ENCODE measurements at regions not wholly inside any gene's neighbourhood (a gene's known extent, or its start where the extent isn't known, plus 50 kb on each side); places are given as distances from the start of the nearest gene placed in this dataset.
A peak's percentile ranks its signal among the peaks of the same experiment; 100 is the strongest.

- WGBS, 3 donors: 66 to 83% (median 70%) methylated on average over 3 of the region's 3 CpGs
- Histone ChIP-seq H3K36me3 (ENCODE audit: control insufficient read depth in 3 of 3, insufficient read depth in 2 of 3, low read depth in 1 of 3, low read length in 3 of 3) (no peaks in the 10 kb centered on the region), H3K4me3 (ENCODE audit: low read depth in 1 of 3, low read length in 3 of 3) (no peak overlapping the region), H3K9me3 (ENCODE audit: control insufficient read depth in 2 of 2, insufficient read depth in 1 of 2, low read depth in 1 of 2, low read length in 1 of 2) (no peaks in the 10 kb centered on the region), H3K27me3 (ENCODE audit: control insufficient read depth in 3 of 3, insufficient read depth in 3 of 3, low read length in 3 of 3) (no peaks in the 10 kb centered on the region), H3K4me1 (ENCODE audit: control insufficient read depth in 3 of 3, insufficient read depth in 2 of 3, low read depth in 1 of 3, low read length in 2 of 3) (no peaks in the 10 kb centered on the region), H3K27ac (ENCODE audit: low read depth in 1 of 3, low read length in 2 of 3) (no peak overlapping the region)
- no peak for DNase-seq
- no peak for FAIRE-seq
Measured at GRCh38 chrX:36913551-36913950, 94.6 kb upstream of the FAM47C start.

- no peaks in the 10 kb centered on the region for H3K27me3 ChIP-seq (ENCODE audit: control insufficient read depth in 3 of 3, insufficient read depth in 3 of 3, low read length in 3 of 3)
- no peak overlapping the region for H3K27ac ChIP-seq (ENCODE audit: low read depth in 1 of 3, low read length in 2 of 3)
- FAIRE-seq (no peak), DNase-seq (no peak)
- H3K9me3 ChIP-seq (ENCODE audit: control insufficient read depth in 2 of 2, insufficient read depth in 1 of 2, low read depth in 1 of 2, low read length in 1 of 2): no peaks in the 10 kb centered on the region
- H3K4me1 ChIP-seq (ENCODE audit: control insufficient read depth in 3 of 3, insufficient read depth in 2 of 3, low read depth in 1 of 3, low read length in 2 of 3): no peaks in the 10 kb centered on the region
- H3K36me3 ChIP-seq (ENCODE audit: control insufficient read depth in 3 of 3, insufficient read depth in 2 of 3, low read depth in 1 of 3, low read length in 3 of 3): no peaks in the 10 kb centered on the region
- no peak overlapping the region for H3K4me3 ChIP-seq (ENCODE audit: low read depth in 1 of 3, low read length in 3 of 3)
- 70 to 93% (median 73%) methylated on average over 2 of the region's 2 CpGs for WGBS, 3 donors
Measured at GRCh38 chrX:36916941-36917340, 91.2 kb upstream of the FAM47C start.

- no peak for DNase-seq
- Histone ChIP-seq H3K27me3 (ENCODE audit: control insufficient read depth in 3 of 3, insufficient read depth in 3 of 3, low read length in 3 of 3) (no peaks in the 10 kb centered on the region), H3K4me3 (ENCODE audit: low read depth in 1 of 3, low read length in 3 of 3) (no peak overlapping the region), H3K36me3 (ENCODE audit: control insufficient read depth in 3 of 3, insufficient read depth in 2 of 3, low read depth in 1 of 3, low read length in 3 of 3) (no peaks in the 10 kb centered on the region), H3K27ac (ENCODE audit: low read depth in 1 of 3, low read length in 2 of 3) (no peak overlapping the region), H3K4me1 (ENCODE audit: control insufficient read depth in 3 of 3, insufficient read depth in 2 of 3, low read depth in 1 of 3, low read length in 2 of 3) (no peaks in the 10 kb centered on the region), H3K9me3 (ENCODE audit: control insufficient read depth in 2 of 2, insufficient read depth in 1 of 2, low read depth in 1 of 2, low read length in 1 of 2) (peaks cover 0 to 2% of the 10 kb centered on the region in 2 donors)
- no peak for FAIRE-seq
- WGBS, 3 donors: 15 to 42% (median 16%) methylated on average over 1 of the region's 1 CpG
Measured at GRCh38 chrX:36927712-36928111, 80.5 kb upstream of the FAM47C start.

- WGBS, 3 donors: 15 to 27% (median 23%) methylated on average over 1 of the region's 1 CpG
- Histone ChIP-seq H3K27ac (ENCODE audit: low read depth in 1 of 3, low read length in 2 of 3) (no peak overlapping the region), H3K4me1 (ENCODE audit: control insufficient read depth in 3 of 3, insufficient read depth in 2 of 3, low read depth in 1 of 3, low read length in 2 of 3) (no peaks in the 10 kb centered on the region), H3K27me3 (ENCODE audit: control insufficient read depth in 3 of 3, insufficient read depth in 3 of 3, low read length in 3 of 3) (no peaks in the 10 kb centered on the region), H3K9me3 (ENCODE audit: control insufficient read depth in 2 of 2, insufficient read depth in 1 of 2, low read depth in 1 of 2, low read length in 1 of 2) (peaks cover 0 to 2% of the 10 kb centered on the region in 2 donors), H3K4me3 (ENCODE audit: low read depth in 1 of 3, low read length in 3 of 3) (no peak overlapping the region), H3K36me3 (ENCODE audit: control insufficient read depth in 3 of 3, insufficient read depth in 2 of 3, low read depth in 1 of 3, low read length in 3 of 3) (no peaks in the 10 kb centered on the region)
- FAIRE-seq (no peak), DNase-seq (no peak)
Measured at GRCh38 chrX:36930491-36930890, 77.7 kb upstream of the FAM47C start.

- H3K9me3 ChIP-seq (ENCODE audit: control insufficient read depth in 2 of 2, insufficient read depth in 1 of 2, low read depth in 1 of 2, low read length in 1 of 2): no peaks in the 10 kb centered on the region
- no peaks in the 10 kb centered on the region for H3K4me1 ChIP-seq (ENCODE audit: control insufficient read depth in 3 of 3, insufficient read depth in 2 of 3, low read depth in 1 of 3, low read length in 2 of 3)
- no peaks in the 10 kb centered on the region for H3K36me3 ChIP-seq (ENCODE audit: control insufficient read depth in 3 of 3, insufficient read depth in 2 of 3, low read depth in 1 of 3, low read length in 3 of 3)
- DNase-seq (no peak), FAIRE-seq (no peak)
- 76 to 89% (median 77%) methylated on average over 5 of the region's 5 CpGs for WGBS, 3 donors
- H3K27ac ChIP-seq (ENCODE audit: low read depth in 1 of 3, low read length in 2 of 3): no peak overlapping the region
- no peak overlapping the region for H3K4me3 ChIP-seq (ENCODE audit: low read depth in 1 of 3, low read length in 3 of 3)
- no peaks in the 10 kb centered on the region for H3K27me3 ChIP-seq (ENCODE audit: control insufficient read depth in 3 of 3, insufficient read depth in 3 of 3, low read length in 3 of 3)
Measured at GRCh38 chrX:36947214-36947613, 61.0 kb upstream of the FAM47C start.

- WGBS, 3 donors: 38 to 49% (median 47%) methylated on average over 4 of the region's 4 CpGs
- Histone ChIP-seq H3K27me3 (ENCODE audit: control insufficient read depth in 3 of 3, insufficient read depth in 3 of 3, low read length in 3 of 3) (no peaks in the 10 kb centered on the region), H3K4me1 (ENCODE audit: control insufficient read depth in 3 of 3, insufficient read depth in 2 of 3, low read depth in 1 of 3, low read length in 2 of 3) (no peaks in the 10 kb centered on the region), H3K27ac (ENCODE audit: low read depth in 1 of 3, low read length in 2 of 3) (no peak overlapping the region), H3K9me3 (ENCODE audit: control insufficient read depth in 2 of 2, insufficient read depth in 1 of 2, low read depth in 1 of 2, low read length in 1 of 2) (no peaks in the 10 kb centered on the region), H3K4me3 (ENCODE audit: low read depth in 1 of 3, low read length in 3 of 3) (no peak overlapping the region), H3K36me3 (ENCODE audit: control insufficient read depth in 3 of 3, insufficient read depth in 2 of 3, low read depth in 1 of 3, low read length in 3 of 3) (no peaks in the 10 kb centered on the region)
- FAIRE-seq (no peak), DNase-seq (no peak)
Measured at GRCh38 chrX:36950495-36951253, 57.5 kb upstream of the FAM47C start.

- DNase-seq (peak; percentile 0 to 7), FAIRE-seq (no peak)
- 3 to 36% (median 22%) methylated on average over 32 to 91 of the region's 91 CpGs for WGBS, 3 donors
- Histone ChIP-seq H3K27ac (ENCODE audit: low read depth in 1 of 3, low read length in 2 of 3) (no peak overlapping the region), H3K4me1 (ENCODE audit: control insufficient read depth in 3 of 3, insufficient read depth in 2 of 3, low read depth in 1 of 3, low read length in 2 of 3) (peaks cover 0 to 3% (median 0%) of the 10 kb centered on the region in 3 donors), H3K4me3 (ENCODE audit: low read depth in 1 of 3, low read length in 3 of 3) (peak overlapping the region in 2 of 3 donors; percentile 7 to 23), H3K36me3 (ENCODE audit: control insufficient read depth in 3 of 3, insufficient read depth in 2 of 3, low read depth in 1 of 3, low read length in 3 of 3) (no peaks in the 10 kb centered on the region), H3K9me3 (ENCODE audit: control insufficient read depth in 2 of 2, insufficient read depth in 1 of 2, low read depth in 1 of 2, low read length in 1 of 2) (no peaks in the 10 kb centered on the region), H3K27me3 (ENCODE audit: control insufficient read depth in 3 of 3, insufficient read depth in 3 of 3, low read length in 3 of 3) (peaks cover 0 to 4% (median 0%) of the 10 kb centered on the region in 3 donors)
Measured at GRCh38 chrX:36957425-36958328, 50.5 kb upstream of the FAM47C start.
